ENCODE measurements at regions not wholly inside any gene's neighbourhood (a gene's known extent, or its start where the extent isn't known, plus 50 kb on each side); places are given as distances from the start of the nearest gene placed in this dataset.
A peak's percentile ranks its signal among the peaks of the same experiment; 100 is the strongest.

DNA sequence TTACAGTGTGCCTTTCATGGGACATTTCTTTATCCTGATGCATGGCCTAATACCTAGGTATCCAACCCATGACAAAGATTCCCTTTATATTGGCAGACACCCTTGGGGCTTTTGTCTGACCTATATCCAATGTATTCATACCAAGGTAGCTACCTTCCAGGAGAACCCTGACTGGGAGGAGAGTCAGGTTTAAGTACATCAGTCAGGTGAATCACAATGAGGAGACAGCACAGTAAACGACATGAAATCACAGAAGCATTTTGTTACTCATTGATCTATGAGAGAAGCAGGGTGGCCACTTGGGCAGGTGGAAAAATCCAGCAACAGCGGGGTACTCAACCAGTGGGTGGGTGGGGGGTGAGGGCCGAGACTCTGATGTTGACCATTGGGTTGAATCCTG, 527.4 kb upstream of the ATXN8OS start:
- no peaks in the 10 kb centered on the region for H3K79me2 ChIP-seq (ENCODE audit: low read depth)
- H2AFZ ChIP-seq (replicated peaks) = peak overlapping the region; percentile 50
- H3K4me3 Mint-ChIP-seq = no peak overlapping the region
- no peak overlapping the region for H3K27ac ChIP-seq
- no peaks in the 10 kb centered on the region for H3K36me3 ChIP-seq
- H4K20me1 ChIP-seq (ENCODE audit: low read depth) = no peaks in the 10 kb centered on the region
- DNase-seq (ENCODE audit: low spot score) = no peak
- H3K9me3 Mint-ChIP-seq = peaks cover 3% of the 10 kb centered on the region
- no peaks in the 10 kb centered on the region for H3K36me3 Mint-ChIP-seq
- no peak overlapping the region for H3K9ac ChIP-seq
- H3K27ac Mint-ChIP-seq = no peak overlapping the region
- H3K9me3 ChIP-seq (ENCODE audit: low read depth) = no peaks in the 10 kb centered on the region
- H3F3A ChIP-seq (ENCODE audit: low read depth) = no peaks in the 10 kb centered on the region
- no peak for TF ChIP-seq EZH2phosphoT487 (IDR thresholded peaks at IDR 0.05)
- no peak for TF ChIP-seq EZH2 (IDR thresholded peaks at IDR 0.05)
- TF ChIP-seq, protein P1, sequence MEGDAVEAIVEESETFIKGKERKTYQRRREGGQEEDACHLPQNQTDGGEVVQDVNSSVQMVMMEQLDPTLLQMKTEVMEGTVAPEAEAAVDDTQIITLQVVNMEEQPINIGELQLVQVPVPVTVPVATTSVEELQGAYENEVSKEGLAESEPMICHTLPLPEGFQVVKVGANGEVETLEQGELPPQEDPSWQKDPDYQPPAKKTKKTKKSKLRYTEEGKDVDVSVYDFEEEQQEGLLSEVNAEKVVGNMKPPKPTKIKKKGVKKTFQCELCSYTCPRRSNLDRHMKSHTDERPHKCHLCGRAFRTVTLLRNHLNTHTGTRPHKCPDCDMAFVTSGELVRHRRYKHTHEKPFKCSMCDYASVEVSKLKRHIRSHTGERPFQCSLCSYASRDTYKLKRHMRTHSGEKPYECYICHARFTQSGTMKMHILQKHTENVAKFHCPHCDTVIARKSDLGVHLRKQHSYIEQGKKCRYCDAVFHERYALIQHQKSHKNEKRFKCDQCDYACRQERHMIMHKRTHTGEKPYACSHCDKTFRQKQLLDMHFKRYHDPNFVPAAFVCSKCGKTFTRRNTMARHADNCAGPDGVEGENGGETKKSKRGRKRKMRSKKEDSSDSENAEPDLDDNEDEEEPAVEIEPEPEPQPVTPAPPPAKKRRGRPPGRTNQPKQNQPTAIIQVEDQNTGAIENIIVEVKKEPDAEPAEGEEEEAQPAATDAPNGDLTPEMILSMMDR (IDR thresholded peaks at IDR 0.05) = no peak
- H3K4me2 ChIP-seq = no peak overlapping the region
- H3K27me3 ChIP-seq = no peaks in the 10 kb centered on the region
- H3K27me3 Mint-ChIP-seq (ENCODE audit: insufficient read depth, low read depth) = no peaks in the 10 kb centered on the region
- no peaks in the 10 kb centered on the region for H3K4me1 ChIP-seq
- H3K4me3 ChIP-seq = no peak overlapping the region
- H3K4me1 Mint-ChIP-seq = no peaks in the 10 kb centered on the region

- Histone ChIP-seq H2AFZ (replicated peaks) (no peak overlapping the region), H3K36me3 (no peaks in the 10 kb centered on the region), H3K4me3 (no peak overlapping the region), H3K27ac (no peak overlapping the region), H3K4me1 (no peaks in the 10 kb centered on the region), H3F3A (ENCODE audit: low read depth) (no peaks in the 10 kb centered on the region), H4K20me1 (ENCODE audit: low read depth) (no peaks in the 10 kb centered on the region), H3K27me3 (no peaks in the 10 kb centered on the region), H3K9ac (no peak overlapping the region), H3K4me2 (no peak overlapping the region), H3K9me3 (ENCODE audit: low read depth) (no peaks in the 10 kb centered on the region), H3K79me2 (ENCODE audit: low read depth) (no peaks in the 10 kb centered on the region)
- Mint-ChIP-seq H3K27me3 (ENCODE audit: insufficient read depth, low read depth) (no peaks in the 10 kb centered on the region), H3K27ac (no peak overlapping the region), H3K4me1 (no peaks in the 10 kb centered on the region), H3K9me3 (peaks cover 3% of the 10 kb centered on the region), H3K4me3 (no peak overlapping the region), H3K36me3 (no peaks in the 10 kb centered on the region)
- no peak for DNase-seq (ENCODE audit: low spot score)
- TF ChIP-seq EZH2 (IDR thresholded peaks at IDR 0.05) (no peak), EZH2phosphoT487 (IDR thresholded peaks at IDR 0.05) (no peak)
- TF ChIP-seq, protein P1 (IDR thresholded peaks at IDR 0.05) = peak; percentile 37
Observed at GRCh38 chr13:69579351-69579750, 528.3 kb upstream of the ATXN8OS start.

DNA sequence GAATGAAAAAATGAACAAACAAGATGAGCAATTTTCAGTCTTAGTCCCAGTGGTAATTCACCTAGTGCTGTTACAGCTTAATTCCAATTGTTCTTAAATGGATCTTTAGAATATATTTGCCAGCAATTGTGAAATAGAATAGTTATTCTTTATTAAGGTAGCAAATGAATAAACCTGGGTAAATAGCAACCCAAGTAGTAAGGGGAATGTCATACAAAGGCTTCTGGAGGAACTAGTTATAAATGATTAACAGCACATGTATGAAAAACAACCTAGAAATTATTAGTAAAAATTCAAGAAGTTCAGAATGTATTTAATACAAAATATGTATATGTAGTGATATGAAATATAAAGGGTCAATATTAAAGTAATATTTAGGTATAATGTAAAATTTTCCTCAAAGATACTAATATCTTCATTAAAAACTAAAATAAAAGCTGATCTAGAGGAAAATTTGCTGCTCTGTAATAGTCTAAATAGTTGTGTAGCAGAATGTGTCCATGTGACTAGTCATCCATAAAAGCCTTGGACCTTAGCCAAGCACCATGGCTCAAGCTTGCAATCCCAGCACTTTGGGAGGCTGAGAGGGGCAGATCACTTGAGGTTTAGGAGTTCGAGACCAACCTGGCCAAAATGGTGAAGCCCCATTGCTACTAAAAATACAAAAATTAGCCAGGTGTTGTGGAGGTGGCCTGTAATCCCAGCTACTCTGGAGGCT, 535.9 kb upstream of the ATXN8OS start:
- Histone ChIP-seq H3K4me1 (no peaks in the 10 kb centered on the region), H2AFZ (replicated peaks) (no peak overlapping the region), H3K4me3 (no peak overlapping the region), H3F3A (ENCODE audit: low read depth) (no peaks in the 10 kb centered on the region), H3K36me3 (no peaks in the 10 kb centered on the region), H4K20me1 (ENCODE audit: low read depth) (no peaks in the 10 kb centered on the region), H3K79me2 (ENCODE audit: low read depth) (no peaks in the 10 kb centered on the region), H3K9ac (no peak overlapping the region), H3K27me3 (no peaks in the 10 kb centered on the region), H3K27ac (no peak overlapping the region), H3K4me2 (no peak overlapping the region), H3K9me3 (ENCODE audit: low read depth) (no peaks in the 10 kb centered on the region)
- no peak for DNase-seq (ENCODE audit: low spot score)
- Mint-ChIP-seq H3K9me3 (peaks cover under 1% of the 10 kb centered on the region), H3K27me3 (ENCODE audit: insufficient read depth, low read depth) (no peaks in the 10 kb centered on the region), H3K4me1 (no peaks in the 10 kb centered on the region), H3K27ac (no peak overlapping the region), H3K4me3 (no peak overlapping the region), H3K36me3 (no peaks in the 10 kb centered on the region)
- TF ChIP-seq EZH2phosphoT487 (IDR thresholded peaks at IDR 0.05) (no peak), EZH2 (IDR thresholded peaks at IDR 0.05) (no peak)
- TF ChIP-seq, protein P1 (IDR thresholded peaks at IDR 0.05) = no peak

All from neural progenitor cell (in vitro differentiated cells).